ENCODE measurements at regions not wholly inside any gene's neighbourhood (a gene's known extent, or its start where the extent isn't known, plus 50 kb on each side); places are given as distances from the start of the nearest gene placed in this dataset.

- no peak overlapping the region for H3K9ac ChIP-seq (ENCODE audit: low read length)
- no peaks in the 10 kb centered on the region for H3K27me3 ChIP-seq (replicated peaks in 1 of 4; ENCODE audit: control extremely low read depth in 1 of 4, control insufficient read depth in 3 of 4, insufficient read depth in 4 of 4, low read length in 3 of 4)
- no peak overlapping the region for H3K4me3 ChIP-seq (ENCODE audit: control extremely low read depth in 1 of 5, extremely low read depth in 1 of 5, insufficient read depth in 1 of 5, low read depth in 2 of 5, low read length in 4 of 5)
- H4K20me1 ChIP-seq (ENCODE audit: control insufficient read depth, insufficient read depth, low read length, poor library complexity, severe bottlenecking), result no peaks in the 10 kb centered on the region
- H3K27me3 Mint-ChIP-seq, result no peaks in the 10 kb centered on the region
- 80% methylated on average over 4 of the region's 4 CpGs for WGBS (ENCODE audit: insufficient coverage)
- POLR2A ChIA-PET, result no interaction called here
- no peaks in the 10 kb centered on the region for H3K9me3 ChIP-seq (ENCODE audit: control extremely low read depth in 1 of 3, control insufficient read depth in 2 of 3, insufficient read depth in 1 of 3, low read length in 2 of 3)
- H2AFZ ChIP-seq (ENCODE audit: insufficient read depth, low read depth, low read length, poor library complexity, severe bottlenecking), result no peak overlapping the region
- H3K27ac Mint-ChIP-seq, result no peak overlapping the region
- no peak overlapping the region for H3K4me3 Mint-ChIP-seq
- no peaks in the 10 kb centered on the region for H3K36me3 ChIP-seq (replicated peaks in 1 of 2; ENCODE audit: control extremely low read depth in 1 of 2, control insufficient read depth in 1 of 2, extremely low read depth in 1 of 2, insufficient read depth in 2 of 2, low read length in 1 of 2)
- H3K4me1 Mint-ChIP-seq, result no peaks in the 10 kb centered on the region
- no peak overlapping the region for H3K4me2 ChIP-seq (replicated peaks; ENCODE audit: low read depth, low read length, poor library complexity, severe bottlenecking)
- H3K9me3 Mint-ChIP-seq (ENCODE audit: insufficient read depth), result no peaks in the 10 kb centered on the region
- DNase-seq (no peak), ATAC-seq (ENCODE audit: low read depth) (no peak)
- no peaks in the 10 kb centered on the region for H3K4me1 ChIP-seq (ENCODE audit: control insufficient read depth in 2 of 2, insufficient read depth in 2 of 2, low read length in 2 of 2)
- CTCF ChIA-PET, result no interaction called here
- TF ChIP-seq, protein P1, sequence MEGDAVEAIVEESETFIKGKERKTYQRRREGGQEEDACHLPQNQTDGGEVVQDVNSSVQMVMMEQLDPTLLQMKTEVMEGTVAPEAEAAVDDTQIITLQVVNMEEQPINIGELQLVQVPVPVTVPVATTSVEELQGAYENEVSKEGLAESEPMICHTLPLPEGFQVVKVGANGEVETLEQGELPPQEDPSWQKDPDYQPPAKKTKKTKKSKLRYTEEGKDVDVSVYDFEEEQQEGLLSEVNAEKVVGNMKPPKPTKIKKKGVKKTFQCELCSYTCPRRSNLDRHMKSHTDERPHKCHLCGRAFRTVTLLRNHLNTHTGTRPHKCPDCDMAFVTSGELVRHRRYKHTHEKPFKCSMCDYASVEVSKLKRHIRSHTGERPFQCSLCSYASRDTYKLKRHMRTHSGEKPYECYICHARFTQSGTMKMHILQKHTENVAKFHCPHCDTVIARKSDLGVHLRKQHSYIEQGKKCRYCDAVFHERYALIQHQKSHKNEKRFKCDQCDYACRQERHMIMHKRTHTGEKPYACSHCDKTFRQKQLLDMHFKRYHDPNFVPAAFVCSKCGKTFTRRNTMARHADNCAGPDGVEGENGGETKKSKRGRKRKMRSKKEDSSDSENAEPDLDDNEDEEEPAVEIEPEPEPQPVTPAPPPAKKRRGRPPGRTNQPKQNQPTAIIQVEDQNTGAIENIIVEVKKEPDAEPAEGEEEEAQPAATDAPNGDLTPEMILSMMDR (IDR thresholded peaks at IDR 0.05), result no peak
- no peak for TF ChIP-seq EZH2 (IDR thresholded peaks at IDR 0.05; ENCODE audit: borderline replicate concordance, insufficient read depth, low read depth, low read length, poor library complexity, severe bottlenecking)
- intact Hi-C loops (cut with micrococcal nuclease), result no loop called here
- H3K27ac ChIP-seq (ENCODE audit: low read length in 2 of 2), result no peak overlapping the region
- no peaks in the 10 kb centered on the region for H3K79me2 ChIP-seq (ENCODE audit: control insufficient read depth, insufficient read depth, low read length)
These were observed 527.8 kb downstream of the AGTPBP1 start for GRCh38 chr9:85213650-85214607.

- Histone ChIP-seq H3K4me2 (replicated peaks; ENCODE audit: low read depth, low read length, poor library complexity, severe bottlenecking) (no peak overlapping the region), H2AFZ (ENCODE audit: insufficient read depth, low read depth, low read length, poor library complexity, severe bottlenecking) (no peak overlapping the region)
These were observed 528.9 kb downstream of the AGTPBP1 start for GRCh38 chr9:85212887-85213286.

More at GRCh38 chr9:85212887-85213286, 528.9 kb downstream of the AGTPBP1 start:
- H3K9ac ChIP-seq (ENCODE audit: low read length), result no peak overlapping the region
- H4K20me1 ChIP-seq (ENCODE audit: control insufficient read depth, insufficient read depth, low read length, poor library complexity, severe bottlenecking), result no peaks in the 10 kb centered on the region
- WGBS (ENCODE audit: insufficient coverage), result no CpG with 5 or more reads among the region's 2 CpGs
- no peak for DNase-seq
- Mint-ChIP-seq H3K9me3 (ENCODE audit: insufficient read depth) (no peaks in the 10 kb centered on the region), H3K4me3 (no peak overlapping the region), H3K27me3 (no peaks in the 10 kb centered on the region), H3K4me1 (no peaks in the 10 kb centered on the region), H3K27ac (no peak overlapping the region)
- no peaks in the 10 kb centered on the region for H3K36me3 ChIP-seq (replicated peaks in 1 of 2; ENCODE audit: control extremely low read depth in 1 of 2, control insufficient read depth in 1 of 2, extremely low read depth in 1 of 2, insufficient read depth in 2 of 2, low read length in 1 of 2)
- TF ChIP-seq EZH2 (IDR thresholded peaks at IDR 0.05; ENCODE audit: borderline replicate concordance, insufficient read depth, low read depth, low read length, poor library complexity, severe bottlenecking), result no peak
- TF ChIP-seq, protein P1 (IDR thresholded peaks at IDR 0.05), result no peak
- H3K4me3 ChIP-seq (ENCODE audit: control extremely low read depth in 1 of 5, extremely low read depth in 1 of 5, insufficient read depth in 1 of 5, low read depth in 2 of 5, low read length in 4 of 5), result no peak overlapping the region
- ATAC-seq (ENCODE audit: low read depth), result no peak
- H3K27me3 ChIP-seq (replicated peaks in 1 of 4; ENCODE audit: control extremely low read depth in 1 of 4, control insufficient read depth in 3 of 4, insufficient read depth in 4 of 4, low read length in 3 of 4), result no peaks in the 10 kb centered on the region
- H3K9me3 ChIP-seq (ENCODE audit: control extremely low read depth in 1 of 3, control insufficient read depth in 2 of 3, insufficient read depth in 1 of 3, low read length in 2 of 3), result no peaks in the 10 kb centered on the region
- intact Hi-C loops (cut with micrococcal nuclease), result no loop called here
- H3K4me1 ChIP-seq (ENCODE audit: control insufficient read depth in 2 of 2, insufficient read depth in 2 of 2, low read length in 2 of 2), result no peaks in the 10 kb centered on the region
- POLR2A ChIA-PET, result no interaction called here
- CTCF ChIA-PET, result no interaction called here
- no peaks in the 10 kb centered on the region for H3K79me2 ChIP-seq (ENCODE audit: control insufficient read depth, insufficient read depth, low read length)
- no peak overlapping the region for H3K27ac ChIP-seq (ENCODE audit: low read length in 2 of 2)

Data from B cell (primary cell).